Colonic mucosa (tissue), 4 donors: ENCODE measurements at regions not wholly inside any gene's neighbourhood (a gene's known extent, or its start where the extent isn't known, plus 50 kb on each side); places are given as distances from the start of the nearest gene placed in this dataset.

ENCODE experiments used
- DNase-seq: peaks from one replicate; pipeline ENCODE4 v3.0.0-alpha.2; 2020
- H3K27ac ChIP-seq: fragments of 200-600 bp; one replicate; pipeline ENCODE4 v1.8.0; 2021
- H3K27me3 ChIP-seq: fragments of 200-600 bp; one replicate; pipeline ENCODE4 v1.8.0; 2021
- H3K36me3 ChIP-seq: fragments of 200-600 bp; one replicate; pipeline ENCODE4 v1.8.0; 2021
- H3K4me1 ChIP-seq: fragments of 200-600 bp; one replicate; pipeline ENCODE4 v1.8.0; 2021; ENCODE audit warnings: mild to moderate bottlenecking
- H3K4me3 ChIP-seq: fragments of 200-600 bp; one replicate; pipeline ENCODE4 v1.8.0; 2021
- H3K9ac ChIP-seq, 2 donors: one replicate each; pipeline ENCODE4 v1.7.0; 2013; ENCODE audit warnings: control low read depth in 2 of 2, low read depth in 2 of 2, low read length in 2 of 2
- H3K9me3 ChIP-seq: fragments of 200-600 bp; one replicate; pipeline ENCODE4 v1.8.0; 2021
- intact Hi-C: fragments of 100-400 bp; cut with DNase I; formaldehyde crosslinking; loops from one replicate; pipeline ENCODE4 v1.14.1; 2022
- TF ChIP-seq, protein P1 (sequence below): fragments of 200-600 bp; IDR thresholded peaks from one replicate; pipeline ENCODE4 v1.8.0; 2022; ENCODE audit warnings: antibody characterized with exemption, mild to moderate bottlenecking
- donor health status: healthy.
- donor health status: DM: no; HTN: no; CAD: no.
- donor health status: DM: no; HTN: no; CAD: no.

DNA sequence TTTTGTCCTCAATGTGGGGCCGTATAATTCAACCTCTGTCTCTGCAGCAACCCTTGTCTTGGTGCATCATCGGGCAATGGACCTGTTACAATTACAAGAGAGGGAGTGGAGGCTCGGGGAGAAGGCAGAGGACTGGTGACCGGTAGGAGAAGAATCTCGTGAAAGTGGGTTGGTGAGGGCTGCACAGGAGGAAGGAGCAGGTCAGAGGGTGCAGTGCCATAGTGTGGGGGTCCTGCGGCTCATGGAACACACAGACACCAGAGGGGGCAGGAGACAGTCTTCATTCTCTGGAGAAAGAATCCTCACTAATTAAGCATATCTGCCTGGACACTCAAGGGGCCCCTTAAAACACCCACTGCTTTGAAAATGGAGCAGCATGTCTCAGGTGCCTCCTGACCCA is 174.7 kb upstream of the B3GAT1 start:
- TF ChIP-seq, protein P1, sequence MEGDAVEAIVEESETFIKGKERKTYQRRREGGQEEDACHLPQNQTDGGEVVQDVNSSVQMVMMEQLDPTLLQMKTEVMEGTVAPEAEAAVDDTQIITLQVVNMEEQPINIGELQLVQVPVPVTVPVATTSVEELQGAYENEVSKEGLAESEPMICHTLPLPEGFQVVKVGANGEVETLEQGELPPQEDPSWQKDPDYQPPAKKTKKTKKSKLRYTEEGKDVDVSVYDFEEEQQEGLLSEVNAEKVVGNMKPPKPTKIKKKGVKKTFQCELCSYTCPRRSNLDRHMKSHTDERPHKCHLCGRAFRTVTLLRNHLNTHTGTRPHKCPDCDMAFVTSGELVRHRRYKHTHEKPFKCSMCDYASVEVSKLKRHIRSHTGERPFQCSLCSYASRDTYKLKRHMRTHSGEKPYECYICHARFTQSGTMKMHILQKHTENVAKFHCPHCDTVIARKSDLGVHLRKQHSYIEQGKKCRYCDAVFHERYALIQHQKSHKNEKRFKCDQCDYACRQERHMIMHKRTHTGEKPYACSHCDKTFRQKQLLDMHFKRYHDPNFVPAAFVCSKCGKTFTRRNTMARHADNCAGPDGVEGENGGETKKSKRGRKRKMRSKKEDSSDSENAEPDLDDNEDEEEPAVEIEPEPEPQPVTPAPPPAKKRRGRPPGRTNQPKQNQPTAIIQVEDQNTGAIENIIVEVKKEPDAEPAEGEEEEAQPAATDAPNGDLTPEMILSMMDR = no peak

GRCh38 chr11:134585666-134586610 is 173.9 kb upstream of the B3GAT1 start:
- Histone ChIP-seq H3K4me1 (no peaks in the 10 kb centered on the region), H3K27me3 (no peaks in the 10 kb centered on the region), H3K9ac (no peak overlapping the region), H3K36me3 (no peaks in the 10 kb centered on the region), H3K27ac (no peak overlapping the region), H3K4me3 (no peak overlapping the region), H3K9me3 (no peaks in the 10 kb centered on the region)
- no peak for DNase-seq
- TF ChIP-seq, protein P1 = no peak
- intact Hi-C loops = loop anchor here (10.0 kb wide), 1 partner anchor 221 kb away; no protein-coding TSS in a partner anchor

More for the DNA sequence above, 174.7 kb upstream of the B3GAT1 start:
- intact Hi-C loops = loop anchor here (10.0 kb wide), 1 partner anchor 222 kb away; no protein-coding TSS in a partner anchor
- H3K27me3 ChIP-seq = no peaks in the 10 kb centered on the region
- H3K36me3 ChIP-seq = no peaks in the 10 kb centered on the region
- H3K4me3 ChIP-seq = no peak overlapping the region
- no peak overlapping the region for H3K9ac ChIP-seq
- no peaks in the 10 kb centered on the region for H3K9me3 ChIP-seq
- DNase-seq = no peak
- H3K27ac ChIP-seq = no peak overlapping the region
- H3K4me1 ChIP-seq = no peaks in the 10 kb centered on the region

DNA sequence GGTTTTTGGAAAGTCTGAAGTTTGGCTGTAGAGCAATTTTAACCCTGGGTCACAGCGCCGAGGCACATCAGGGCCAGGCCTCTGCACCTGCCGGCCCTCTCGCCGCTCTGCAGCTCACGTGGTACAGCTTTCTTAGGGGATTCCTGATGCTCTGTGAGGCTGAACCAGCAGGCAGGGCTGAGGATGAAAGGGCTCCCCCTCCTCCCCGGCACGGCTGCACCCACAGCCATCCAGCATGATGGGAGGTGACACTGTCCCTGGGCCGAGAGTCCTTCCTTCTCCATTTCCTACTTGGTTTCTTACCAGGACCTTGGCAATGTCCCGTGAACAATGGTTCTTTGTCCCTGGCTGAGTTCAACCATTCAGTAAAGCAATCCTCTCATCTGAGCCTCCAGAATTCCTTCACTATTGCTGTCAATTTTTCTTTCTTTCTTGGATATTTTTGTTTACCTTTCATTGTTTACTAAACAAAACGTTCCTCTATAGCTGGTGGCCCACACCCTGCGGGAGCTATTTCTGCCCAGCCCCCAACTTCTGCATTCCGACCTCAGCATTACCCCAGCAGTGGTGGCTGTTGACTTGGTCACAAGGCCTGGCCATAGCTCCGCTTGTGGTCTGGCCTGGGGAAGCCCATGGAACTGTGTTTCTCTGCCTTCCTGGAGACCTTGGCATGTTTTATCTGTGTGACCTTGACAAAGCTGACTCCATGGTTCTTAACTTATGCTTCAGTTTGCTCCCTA is 172.8 kb upstream of the B3GAT1 start:
- no peak overlapping the region for H3K27ac ChIP-seq
- intact Hi-C loops = loop anchor here (10.0 kb wide), 1 partner anchor 220 kb away; no protein-coding TSS in a partner anchor
- H3K36me3 ChIP-seq = no peaks in the 10 kb centered on the region
- no peak overlapping the region for H3K4me3 ChIP-seq
- no peaks in the 10 kb centered on the region for H3K4me1 ChIP-seq
- DNase-seq = no peak
- H3K9ac ChIP-seq = no peak overlapping the region
- TF ChIP-seq, protein P1 = no peak
- no peaks in the 10 kb centered on the region for H3K27me3 ChIP-seq
- H3K9me3 ChIP-seq = no peaks in the 10 kb centered on the region

- Histone ChIP-seq H3K9me3 (no peaks in the 10 kb centered on the region), H3K36me3 (no peaks in the 10 kb centered on the region), H3K27me3 (no peaks in the 10 kb centered on the region), H3K4me3 (no peak overlapping the region), H3K27ac (no peak overlapping the region), H3K4me1 (no peaks in the 10 kb centered on the region), H3K9ac (no peak overlapping the region)
- DNase-seq = no peak
- TF ChIP-seq, protein P1 = no peak
- intact Hi-C loops = loop anchor here (10.0 kb wide), 1 partner anchor 219 kb away; no protein-coding TSS in a partner anchor
Measured at GRCh38 chr11:134584001-134584561, 172.0 kb upstream of the B3GAT1 start.

DNA sequence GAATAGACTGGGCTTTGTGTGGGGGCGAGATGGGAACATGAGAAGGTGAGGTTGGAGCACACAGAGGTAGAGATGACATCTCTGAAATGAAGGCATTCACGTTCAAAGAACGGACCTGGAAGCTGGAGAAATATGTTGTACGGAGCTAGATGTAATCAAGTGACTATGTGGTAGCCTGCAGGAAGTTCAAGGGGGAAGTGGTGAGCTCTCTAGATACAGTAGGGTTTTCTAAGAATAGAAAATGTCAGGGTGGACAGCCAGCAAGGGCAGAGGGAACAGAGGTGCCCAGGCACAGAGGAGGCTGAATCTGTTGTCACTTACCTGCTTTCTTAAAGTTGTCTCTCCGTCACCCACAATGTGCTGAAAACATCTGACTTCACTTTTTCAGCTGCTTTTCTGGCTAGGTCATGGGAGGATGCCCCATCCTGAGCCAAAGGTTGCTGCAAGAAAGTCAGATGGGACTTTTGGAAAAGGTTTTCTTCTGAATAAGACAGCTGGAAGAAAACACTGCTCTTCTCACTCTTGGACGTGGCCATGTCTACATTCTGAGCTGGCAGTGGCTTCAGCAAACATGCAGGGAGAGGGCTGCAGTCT is 171.5 kb upstream of the B3GAT1 start:
- H3K27ac ChIP-seq = no peak overlapping the region
- DNase-seq = no peak
- no peaks in the 10 kb centered on the region for H3K36me3 ChIP-seq
- intact Hi-C loops = loop anchor here (10.0 kb wide), 1 partner anchor 219 kb away; no protein-coding TSS in a partner anchor
- TF ChIP-seq, protein P1 = no peak
- no peaks in the 10 kb centered on the region for H3K9me3 ChIP-seq
- no peaks in the 10 kb centered on the region for H3K27me3 ChIP-seq
- no peak overlapping the region for H3K9ac ChIP-seq
- H3K4me3 ChIP-seq = no peak overlapping the region
- no peaks in the 10 kb centered on the region for H3K4me1 ChIP-seq
